ENCODE measurements at regions not wholly inside any gene's neighbourhood (a gene's known extent, or its start where the extent isn't known, plus 50 kb on each side); places are given as distances from the start of the nearest gene placed in this dataset.

DNA sequence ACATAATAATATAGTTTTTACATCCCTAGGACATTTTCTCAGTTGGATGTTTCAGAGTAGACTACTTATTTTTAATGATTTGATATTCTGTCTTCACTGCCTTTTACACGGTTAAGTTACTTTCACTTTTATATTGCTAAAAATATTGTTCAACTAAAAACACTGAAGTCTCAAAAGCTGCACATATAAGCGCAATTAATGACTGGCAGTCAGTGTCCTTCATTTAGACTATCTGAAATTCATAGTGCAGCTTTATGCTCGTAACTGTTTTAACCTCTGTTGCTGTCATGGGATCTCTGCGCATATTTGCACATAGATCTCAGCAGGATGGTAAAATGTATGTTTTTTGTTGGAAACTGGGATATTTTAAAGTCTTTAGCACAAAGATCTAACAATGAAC is 864.3 kb downstream of the SLITRK6 start:
- Histone ChIP-seq H3K27ac (ENCODE audit: low read length) (no peak overlapping the region), H3K36me3 (replicated peaks; ENCODE audit: low read depth, low read length) (no peaks in the 10 kb centered on the region), H4K20me1 (ENCODE audit: insufficient read depth, low read length) (no peaks in the 10 kb centered on the region), H2AFZ (ENCODE audit: low read depth, low read length) (peak overlapping the region; percentile 88), H3K9me3 (ENCODE audit: insufficient read depth, low read length) (no peaks in the 10 kb centered on the region), H3K4me2 (ENCODE audit: low read length) (peak overlapping the region; percentile 76), H3K4me3 (ENCODE audit: low read length) (peak overlapping the region; percentile 72), H3K79me2 (ENCODE audit: low read length) (no peaks in the 10 kb centered on the region), H3K27me3 (ENCODE audit: low read depth, low read length) (no peaks in the 10 kb centered on the region), H3K9ac (ENCODE audit: low read length) (peak overlapping the region; percentile 32), H3K4me1 (ENCODE audit: low read length) (peaks cover 7% of the 10 kb centered on the region; the same call in 1 of the 2 replicates)
- no peak for TF ChIP-seq EZH2phosphoT487 (IDR thresholded peaks at IDR 0.05; ENCODE audit: low read depth)
- TF ChIP-seq, protein P1, sequence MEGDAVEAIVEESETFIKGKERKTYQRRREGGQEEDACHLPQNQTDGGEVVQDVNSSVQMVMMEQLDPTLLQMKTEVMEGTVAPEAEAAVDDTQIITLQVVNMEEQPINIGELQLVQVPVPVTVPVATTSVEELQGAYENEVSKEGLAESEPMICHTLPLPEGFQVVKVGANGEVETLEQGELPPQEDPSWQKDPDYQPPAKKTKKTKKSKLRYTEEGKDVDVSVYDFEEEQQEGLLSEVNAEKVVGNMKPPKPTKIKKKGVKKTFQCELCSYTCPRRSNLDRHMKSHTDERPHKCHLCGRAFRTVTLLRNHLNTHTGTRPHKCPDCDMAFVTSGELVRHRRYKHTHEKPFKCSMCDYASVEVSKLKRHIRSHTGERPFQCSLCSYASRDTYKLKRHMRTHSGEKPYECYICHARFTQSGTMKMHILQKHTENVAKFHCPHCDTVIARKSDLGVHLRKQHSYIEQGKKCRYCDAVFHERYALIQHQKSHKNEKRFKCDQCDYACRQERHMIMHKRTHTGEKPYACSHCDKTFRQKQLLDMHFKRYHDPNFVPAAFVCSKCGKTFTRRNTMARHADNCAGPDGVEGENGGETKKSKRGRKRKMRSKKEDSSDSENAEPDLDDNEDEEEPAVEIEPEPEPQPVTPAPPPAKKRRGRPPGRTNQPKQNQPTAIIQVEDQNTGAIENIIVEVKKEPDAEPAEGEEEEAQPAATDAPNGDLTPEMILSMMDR (IDR thresholded peaks at IDR 0.05; ENCODE audit: low read depth, low read length), result no peak

DNA sequence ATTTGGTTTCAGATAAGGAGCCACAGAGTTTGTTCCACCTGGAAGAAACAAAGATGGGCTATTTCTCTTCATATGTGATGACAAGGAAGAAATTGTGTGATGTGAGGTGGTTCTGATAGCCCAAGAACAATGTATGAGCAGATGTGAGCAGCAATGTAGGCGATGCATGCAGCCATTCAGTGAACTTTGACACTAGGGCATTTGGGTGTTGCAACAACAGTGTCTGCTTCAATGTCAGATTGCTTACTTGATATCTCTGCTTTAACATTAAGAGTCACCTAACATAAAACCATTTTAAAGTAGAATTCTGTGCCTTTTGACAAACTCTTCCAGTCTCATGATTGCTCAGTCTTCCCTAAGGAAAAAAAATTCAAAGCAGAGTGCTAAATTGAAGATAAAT is 865.4 kb downstream of the SLITRK6 start:
- Histone ChIP-seq H3K4me2 (ENCODE audit: low read length) (no peak overlapping the region), H3K36me3 (replicated peaks; ENCODE audit: low read depth, low read length) (no peaks in the 10 kb centered on the region), H3K79me2 (ENCODE audit: low read length) (no peaks in the 10 kb centered on the region), H3K9ac (ENCODE audit: low read length) (no peak overlapping the region), H3K4me3 (ENCODE audit: low read length) (no peak overlapping the region), H3K27ac (ENCODE audit: low read length) (no peak overlapping the region), H3K27me3 (ENCODE audit: low read depth, low read length) (no peaks in the 10 kb centered on the region), H3K4me1 (ENCODE audit: low read length) (peaks cover 7% of the 10 kb centered on the region; the same call in 1 of the 2 replicates), H4K20me1 (ENCODE audit: insufficient read depth, low read length) (no peaks in the 10 kb centered on the region), H3K9me3 (ENCODE audit: insufficient read depth, low read length) (no peaks in the 10 kb centered on the region), H2AFZ (ENCODE audit: low read depth, low read length) (peak overlapping the region; percentile 65)
- no peak for TF ChIP-seq EZH2phosphoT487 (IDR thresholded peaks at IDR 0.05; ENCODE audit: low read depth)
- TF ChIP-seq, protein P1 (IDR thresholded peaks at IDR 0.05; ENCODE audit: low read depth, low read length), result no peak

DNA sequence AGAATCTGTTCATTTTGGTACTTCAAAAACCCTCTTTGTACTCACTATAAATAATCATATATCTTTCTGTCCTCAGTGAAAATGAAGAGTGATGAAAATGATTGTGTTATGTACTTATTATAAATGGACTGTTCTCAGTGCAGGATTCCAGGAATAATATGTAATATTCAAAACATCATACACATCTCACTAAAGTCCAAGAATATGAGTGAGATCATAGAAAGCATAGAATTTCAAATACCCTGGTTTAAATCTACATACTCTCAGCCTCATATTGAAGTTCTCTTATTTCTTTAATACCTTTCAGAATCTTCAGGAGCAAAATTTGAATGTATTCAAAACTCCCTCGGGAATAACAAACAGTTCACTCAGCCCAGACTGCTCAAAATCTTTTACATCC is 868.0 kb downstream of the SLITRK6 start:
- Histone ChIP-seq H3K9me3 (ENCODE audit: insufficient read depth, low read length) (no peaks in the 10 kb centered on the region), H3K9ac (ENCODE audit: low read length) (no peak overlapping the region), H4K20me1 (ENCODE audit: insufficient read depth, low read length) (no peaks in the 10 kb centered on the region), H3K27ac (ENCODE audit: low read length) (no peak overlapping the region), H3K36me3 (replicated peaks; ENCODE audit: low read depth, low read length) (no peaks in the 10 kb centered on the region), H3K79me2 (ENCODE audit: low read length) (no peaks in the 10 kb centered on the region), H3K4me3 (ENCODE audit: low read length) (no peak overlapping the region), H3K4me2 (ENCODE audit: low read length) (no peak overlapping the region), H2AFZ (ENCODE audit: low read depth, low read length) (peak overlapping the region; percentile 42; the same call in 1 of the 2 replicates), H3K4me1 (ENCODE audit: low read length) (peaks cover 7% of the 10 kb centered on the region; the same call in 1 of the 2 replicates), H3K27me3 (ENCODE audit: low read depth, low read length) (no peaks in the 10 kb centered on the region)
- TF ChIP-seq, protein P1 (IDR thresholded peaks at IDR 0.05; ENCODE audit: low read depth, low read length), result no peak
- TF ChIP-seq EZH2phosphoT487 (IDR thresholded peaks at IDR 0.05; ENCODE audit: low read depth), result no peak

DNA sequence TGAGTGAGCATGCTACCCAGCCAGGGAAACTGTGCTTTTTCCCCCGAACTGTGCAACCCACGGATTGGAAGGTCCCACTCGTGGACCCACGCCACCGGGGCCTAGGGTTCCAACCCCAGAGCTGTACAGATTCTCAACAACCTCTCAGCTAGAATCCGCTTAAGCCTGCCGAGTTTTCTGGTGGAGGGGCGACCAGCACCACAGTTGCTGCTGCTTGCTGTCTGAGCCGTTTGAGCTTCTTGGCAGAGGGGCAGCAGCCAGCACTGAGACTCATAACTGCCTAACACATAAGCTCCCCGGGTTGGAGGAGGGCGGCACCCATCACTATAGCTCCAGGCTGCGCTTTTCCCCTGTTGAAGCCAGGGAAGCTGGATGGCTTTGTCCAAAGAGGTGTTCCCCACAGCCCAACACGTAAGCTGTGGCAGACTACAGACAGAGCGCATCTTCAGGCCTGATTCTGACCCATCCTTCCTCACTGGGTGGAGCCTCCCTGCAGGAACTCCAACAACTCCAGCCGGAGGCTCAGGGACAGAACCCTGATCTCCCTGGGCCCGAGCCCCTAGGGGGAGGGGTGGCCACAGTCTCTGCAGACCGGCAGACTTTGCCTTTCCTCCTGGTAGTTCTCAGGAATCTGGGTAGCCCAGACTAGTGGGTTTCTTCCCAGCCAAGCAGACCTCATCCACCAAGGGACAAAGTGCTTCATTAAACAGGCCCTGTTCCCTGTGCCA is 871.6 kb downstream of the SLITRK6 start:
- Histone ChIP-seq H4K20me1 (ENCODE audit: insufficient read depth, low read length) (no peaks in the 10 kb centered on the region), H3K79me2 (ENCODE audit: low read length) (no peaks in the 10 kb centered on the region), H2AFZ (ENCODE audit: low read depth, low read length) (no peak overlapping the region), H3K4me3 (ENCODE audit: low read length) (no peak overlapping the region), H3K4me2 (ENCODE audit: low read length) (no peak overlapping the region), H3K27ac (ENCODE audit: low read length) (no peak overlapping the region), H3K4me1 (ENCODE audit: low read length) (no peaks in the 10 kb centered on the region), H3K36me3 (replicated peaks; ENCODE audit: low read depth, low read length) (no peaks in the 10 kb centered on the region), H3K27me3 (ENCODE audit: low read depth, low read length) (no peaks in the 10 kb centered on the region), H3K9me3 (ENCODE audit: insufficient read depth, low read length) (no peaks in the 10 kb centered on the region), H3K9ac (ENCODE audit: low read length) (no peak overlapping the region)
- TF ChIP-seq, protein P1 (IDR thresholded peaks at IDR 0.05; ENCODE audit: low read depth, low read length), result no peak
- TF ChIP-seq EZH2phosphoT487 (IDR thresholded peaks at IDR 0.05; ENCODE audit: low read depth), result no peak
